PC-9 (cell line): ENCODE measurements at regions not wholly inside any gene's neighbourhood (a gene's known extent, or its start where the extent isn't known, plus 50 kb on each side); places are given as distances from the start of the nearest gene placed in this dataset.
"Not testable (repeated sequence)": the region's sequence is repeated elsewhere in the genome, so short reads cannot be mapped to it uniquely, and the experiment has no call there.

Experiments used
- EZH2 ChIP-seq: fragments of 200-600 bp; sonication (generic); IDR thresholded peaks from 2 replicates; pipeline ENCODE4 v1.8.0; 2017; ENCODE audit warnings: antibody characterized with exemption, low read depth
- TF ChIP-seq, protein P1 (sequence below): fragments of 200-600 bp; sonication (generic); conservative IDR thresholded peaks from 2 replicates; pipeline ENCODE4 v1.6.1; 2017; ENCODE audit warnings: mixed run types, antibody characterized with exemption, mild to moderate bottlenecking, moderate library complexity

DNA sequence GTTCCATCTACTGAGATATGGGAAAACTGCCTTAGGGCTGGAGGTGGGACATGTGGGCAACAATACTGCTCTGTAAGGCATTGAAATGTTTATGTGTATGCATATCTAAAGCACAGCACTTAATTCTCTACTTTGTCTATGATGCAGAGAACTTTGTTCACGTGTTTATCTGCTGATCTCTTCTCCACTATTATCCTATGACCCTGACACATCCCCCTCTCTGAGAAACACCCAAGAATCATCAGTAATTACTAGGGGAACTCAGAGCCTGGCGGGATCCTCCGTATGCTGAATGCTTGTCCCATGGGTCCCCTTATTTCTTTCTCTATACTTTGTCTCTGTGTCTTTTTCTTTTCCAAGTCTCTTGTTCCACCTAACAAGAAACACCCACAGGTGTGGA, 63.8 kb downstream of the OR4A15 start:
- TF ChIP-seq, protein P1, sequence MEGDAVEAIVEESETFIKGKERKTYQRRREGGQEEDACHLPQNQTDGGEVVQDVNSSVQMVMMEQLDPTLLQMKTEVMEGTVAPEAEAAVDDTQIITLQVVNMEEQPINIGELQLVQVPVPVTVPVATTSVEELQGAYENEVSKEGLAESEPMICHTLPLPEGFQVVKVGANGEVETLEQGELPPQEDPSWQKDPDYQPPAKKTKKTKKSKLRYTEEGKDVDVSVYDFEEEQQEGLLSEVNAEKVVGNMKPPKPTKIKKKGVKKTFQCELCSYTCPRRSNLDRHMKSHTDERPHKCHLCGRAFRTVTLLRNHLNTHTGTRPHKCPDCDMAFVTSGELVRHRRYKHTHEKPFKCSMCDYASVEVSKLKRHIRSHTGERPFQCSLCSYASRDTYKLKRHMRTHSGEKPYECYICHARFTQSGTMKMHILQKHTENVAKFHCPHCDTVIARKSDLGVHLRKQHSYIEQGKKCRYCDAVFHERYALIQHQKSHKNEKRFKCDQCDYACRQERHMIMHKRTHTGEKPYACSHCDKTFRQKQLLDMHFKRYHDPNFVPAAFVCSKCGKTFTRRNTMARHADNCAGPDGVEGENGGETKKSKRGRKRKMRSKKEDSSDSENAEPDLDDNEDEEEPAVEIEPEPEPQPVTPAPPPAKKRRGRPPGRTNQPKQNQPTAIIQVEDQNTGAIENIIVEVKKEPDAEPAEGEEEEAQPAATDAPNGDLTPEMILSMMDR: not testable (repeated sequence)
- TF ChIP-seq EZH2: not testable (repeated sequence)
